ENCODE measurements at regions not wholly inside any gene's neighbourhood (a gene's known extent, or its start where the extent isn't known, plus 50 kb on each side); places are given as distances from the start of the nearest gene placed in this dataset.

- TF ChIP-seq CTCF (IDR thresholded peaks at IDR 0.05) (no peak), EP300 (IDR thresholded peaks at IDR 0.05) (no peak), POLR2A (IDR thresholded peaks at IDR 0.05) (no peak)
- Histone ChIP-seq H3K4me1 (no peaks in the 10 kb centered on the region), H3K9me3 (no peaks in the 10 kb centered on the region), H3K27ac (no peak overlapping the region), H3K4me3 (no peak overlapping the region), H3K27me3 (no peaks in the 10 kb centered on the region), H3K36me3 (no peaks in the 10 kb centered on the region)
- DNase-seq (ENCODE audit: low spot score in 2 of 2): no peak
- whole genome bisulfite sequencing, 2 donors: 50% methylated on average over 2 of the region's 2 CpGs
Measured at GRCh38 chr3:72361990-72362389, 486.3 kb downstream of the SHQ1 start.

DNA sequence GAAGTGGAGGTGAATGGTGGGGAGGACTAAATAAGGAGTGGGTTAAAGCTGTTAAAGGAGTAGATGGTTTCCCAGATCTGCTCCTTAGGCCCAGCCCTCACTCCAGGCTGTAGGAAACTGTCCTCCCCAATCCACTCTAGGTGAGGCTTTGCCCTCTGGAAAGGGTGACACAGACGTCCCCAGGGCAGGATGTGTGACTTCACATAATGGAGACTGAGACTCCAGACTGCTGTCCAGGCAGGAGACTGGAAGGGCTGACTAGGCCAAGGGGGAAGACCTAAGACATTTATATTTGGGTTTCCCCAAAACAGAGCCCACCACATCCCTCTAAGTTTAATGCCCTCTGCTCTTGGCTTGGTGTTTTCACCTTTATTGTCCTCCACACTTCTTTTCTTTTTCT, 488.5 kb downstream of the SHQ1 start:
- TF ChIP-seq EP300 (IDR thresholded peaks at IDR 0.05): no peak
- no peak for TF ChIP-seq POLR2A (IDR thresholded peaks at IDR 0.05)
- H3K4me1 ChIP-seq: no peaks in the 10 kb centered on the region
- H3K27ac ChIP-seq: no peak overlapping the region
- no peak overlapping the region for H3K4me3 ChIP-seq
- H3K36me3 ChIP-seq: no peaks in the 10 kb centered on the region
- H3K9me3 ChIP-seq: no peaks in the 10 kb centered on the region
- DNase-seq (ENCODE audit: low spot score in 2 of 2): no peak
- 69 to 82% methylated on average over 1 of the region's 1 CpG for WGBS, 2 donors
- H3K27me3 ChIP-seq: no peaks in the 10 kb centered on the region

DNA sequence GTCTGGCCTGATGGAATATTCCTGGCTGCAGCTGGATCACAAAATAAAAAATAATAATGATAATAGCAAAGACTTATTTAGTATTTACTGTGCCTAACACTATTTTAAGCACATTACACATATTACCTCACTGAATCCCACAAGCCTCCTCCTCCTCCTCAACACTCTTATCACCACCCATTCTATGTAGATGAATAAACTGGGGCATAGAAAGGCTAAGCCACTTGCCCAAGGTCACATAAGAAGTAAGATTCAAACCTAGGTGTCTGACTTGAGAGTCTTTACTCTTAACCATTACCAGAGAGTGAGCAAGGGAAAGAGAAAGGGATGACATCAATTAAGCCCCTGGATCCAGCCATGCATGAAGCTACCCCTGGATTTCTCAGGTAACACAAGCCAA, 493.1 kb downstream of the SHQ1 start:
- TF ChIP-seq EP300 (IDR thresholded peaks at IDR 0.05) (no peak), CTCF (IDR thresholded peaks at IDR 0.05) (no peak), POLR2A (IDR thresholded peaks at IDR 0.05) (no peak)
- Histone ChIP-seq H3K4me1 (no peaks in the 10 kb centered on the region), H3K9me3 (no peaks in the 10 kb centered on the region), H3K27me3 (no peaks in the 10 kb centered on the region), H3K4me3 (no peak overlapping the region), H3K27ac (no peak overlapping the region), H3K36me3 (no peaks in the 10 kb centered on the region)
- no peak for DNase-seq (ENCODE audit: low spot score in 2 of 2)

DNA sequence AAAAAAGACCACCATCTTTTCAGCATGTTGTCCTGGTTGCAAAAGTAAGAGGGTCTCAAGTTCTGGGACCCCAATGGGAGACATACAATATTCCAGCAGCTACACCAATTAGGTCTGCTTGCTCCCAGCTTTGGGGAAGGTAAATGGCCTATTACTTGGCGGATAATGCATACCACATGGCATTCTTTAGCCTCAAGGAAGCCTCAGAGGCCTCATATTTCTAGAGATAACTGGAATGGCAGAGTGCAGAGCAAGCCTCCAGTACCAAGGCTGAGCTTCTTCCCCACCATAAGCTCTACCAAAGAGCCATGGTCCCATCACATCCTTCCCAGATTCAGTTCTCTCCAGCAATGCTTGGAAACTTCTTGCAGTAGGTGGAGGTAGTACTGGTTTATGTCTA, 493.8 kb downstream of the SHQ1 start:
- H3K4me3 ChIP-seq: no peak overlapping the region
- 88 to 93% methylated on average over 1 of the region's 1 CpG for WGBS, 2 donors

GRCh38 chr3:72353236-72354128, 494.8 kb downstream of the SHQ1 start:
- H3K27me3 ChIP-seq: no peaks in the 10 kb centered on the region
- TF ChIP-seq CTCF (IDR thresholded peaks at IDR 0.05): no peak
- TF ChIP-seq POLR2A (IDR thresholded peaks at IDR 0.05): no peak
- no peak for TF ChIP-seq EP300 (IDR thresholded peaks at IDR 0.05)
- 76 to 81% methylated on average over 18 of the region's 18 CpGs for WGBS, 2 donors

More for the DNA sequence above, 493.8 kb downstream of the SHQ1 start:
- H3K9me3 ChIP-seq: no peaks in the 10 kb centered on the region
- no peaks in the 10 kb centered on the region for H3K36me3 ChIP-seq
- no peak overlapping the region for H3K27ac ChIP-seq
- TF ChIP-seq POLR2A (IDR thresholded peaks at IDR 0.05) (no peak), EP300 (IDR thresholded peaks at IDR 0.05) (no peak), CTCF (IDR thresholded peaks at IDR 0.05) (no peak)
- DNase-seq (ENCODE audit: low spot score in 2 of 2): no peak
- no peaks in the 10 kb centered on the region for H3K4me1 ChIP-seq
- no peaks in the 10 kb centered on the region for H3K27me3 ChIP-seq

More at GRCh38 chr3:72353236-72354128, 494.8 kb downstream of the SHQ1 start:
- Histone ChIP-seq H3K36me3 (no peaks in the 10 kb centered on the region), H3K9me3 (no peaks in the 10 kb centered on the region), H3K4me3 (no peak overlapping the region), H3K4me1 (no peaks in the 10 kb centered on the region), H3K27ac (no peak overlapping the region)
- DNase-seq (ENCODE audit: low spot score in 2 of 2): no peak
